ENCODE measurements at regions not wholly inside any gene's neighbourhood (a gene's known extent, or its start where the extent isn't known, plus 50 kb on each side); places are given as distances from the start of the nearest gene placed in this dataset.

- Histone ChIP-seq H3K27ac (ENCODE audit: low read depth in 2 of 2, low read length in 1 of 2) (no peak overlapping the region), H3K4me2 (no peak overlapping the region), H3K4me1 (ENCODE audit: control insufficient read depth in 1 of 2, insufficient read depth in 2 of 2, low read depth in 1 of 2, low read length in 1 of 2) (peaks cover 4 to 5% of the 10 kb centered on the region in 2 experiments; a peak in 3 of 4 replicates), H3K27me3 (ENCODE audit: insufficient read depth) (no peaks in the 10 kb centered on the region), H3F3A (replicated peaks; ENCODE audit: insufficient read depth) (no peaks in the 10 kb centered on the region), H3K9me2 (no peaks in the 10 kb centered on the region), H3K9ac (no peak overlapping the region), H3K4me3 (ENCODE audit: low read depth in 2 of 2, low read length in 1 of 2) (no peak overlapping the region), H3K79me2 (ENCODE audit: insufficient read depth) (no peaks in the 10 kb centered on the region), H4K20me1 (ENCODE audit: insufficient read depth) (no peaks in the 10 kb centered on the region), H3K36me3 (replicated peaks in 1 of 2; ENCODE audit: control insufficient read depth in 1 of 2, insufficient read depth in 2 of 2, low read length in 1 of 2) (no peaks in the 10 kb centered on the region), H2AFZ (ENCODE audit: low read depth) (no peak overlapping the region), H3K9me3 (no peaks in the 10 kb centered on the region)
- DNase-seq, result no peak
- CTCF ChIA-PET, result interaction anchor here (1.4 kb wide), 1 partner anchor 42 kb away, joined by 3 read pairs; no protein-coding TSS in a partner anchor
- POLR2A ChIA-PET, result no interaction called here
- 97% methylated on average over 6 of the region's 6 CpGs for WGBS (ENCODE audit: low lambda C conversion rate)
- TF ChIP-seq JUND (IDR thresholded peaks at IDR 0.05) (no peak), NRF1 (IDR thresholded peaks at IDR 0.05; ENCODE audit: low read depth, low read length) (no peak), SMC3 (IDR thresholded peaks at IDR 0.05; ENCODE audit: low read depth, low read length) (no peak), USF1 (IDR thresholded peaks at IDR 0.05; ENCODE audit: borderline replicate concordance, low read depth) (no peak), GABPA (IDR thresholded peaks at IDR 0.05; ENCODE audit: low read depth) (no peak), TCF12 (IDR thresholded peaks at IDR 0.05) (no peak), SIN3A (IDR thresholded peaks at IDR 0.05; ENCODE audit: borderline replicate concordance, low read depth, low read length) (no peak), MAX (IDR thresholded peaks at IDR 0.05; ENCODE audit: low read depth) (no peak), YY1 (IDR thresholded peaks at IDR 0.05; ENCODE audit: low read depth) (no peak), CHD2 (IDR thresholded peaks at IDR 0.05; ENCODE audit: low read length, partially characterized antibody) (no peak), TAF1 (IDR thresholded peaks at IDR 0.05; ENCODE audit: borderline replicate concordance, low read depth, low read length) (no peak), RAD21 (IDR thresholded peaks at IDR 0.05; ENCODE audit: low read length) (no peak), REST (IDR thresholded peaks at IDR 0.05; ENCODE audit: low read depth, low read length) (no peak), EZH2phosphoT487 (IDR thresholded peaks at IDR 0.05; ENCODE audit: borderline replicate concordance, low read depth) (no peak), MXI1 (IDR thresholded peaks at IDR 0.05; ENCODE audit: low read depth, low read length) (no peak), FOXM1 (IDR thresholded peaks at IDR 0.05; ENCODE audit: low read depth) (no peak), RXRA (IDR thresholded peaks at IDR 0.05; ENCODE audit: borderline replicate concordance, low read depth) (no peak), FOXJ3 (CRISPR knock-in tag; IDR thresholded peaks at IDR 0.05) (no peak), ZBTB33 (IDR thresholded peaks at IDR 0.05; ENCODE audit: borderline replicate concordance, low read depth) (no peak)
Observed at GRCh38 chr12:93140801-93141200, 211.7 kb upstream of the EEA1 start.

Data from SK-N-SH (cell line).